Neural progenitor cell (in vitro differentiated cells): ENCODE measurements at regions not wholly inside any gene's neighbourhood (a gene's known extent, or its start where the extent isn't known, plus 50 kb on each side); places are given as distances from the start of the nearest gene placed in this dataset.

Experiments used
- DNase-seq: peaks from one replicate; pipeline ENCODE4 v3.0.0-alpha.2; 2016; ENCODE audit warnings: low spot score
- H2AFZ ChIP-seq: fragments of 200-600 bp; sonication (generic); replicated peaks from 2 replicates; pipeline ENCODE4 v1.6.1; 2016; ENCODE audit warnings: antibody characterized with exemption
- H3F3A ChIP-seq: fragments of 200-600 bp; sonication (generic); 2 replicates; pipeline ENCODE4 v1.6.1; 2016; ENCODE audit warnings: antibody characterized with exemption, low read depth
- H3K27ac ChIP-seq: fragments of 200-600 bp; sonication (generic); 2 replicates; pipeline ENCODE4 v1.5.1; 2016; ENCODE audit warnings: mild to moderate bottlenecking
- H3K27me3 ChIP-seq: fragments of 200-600 bp; sonication (generic); 2 replicates; pipeline ENCODE4 v1.6.1; 2016; ENCODE audit warnings: mild to moderate bottlenecking, moderate library complexity
- H3K36me3 ChIP-seq: fragments of 200-600 bp; sonication (generic); 2 replicates; pipeline ENCODE4 v1.5.1; 2016
- H3K4me1 ChIP-seq: fragments of 200-600 bp; sonication (generic); 2 replicates; pipeline ENCODE4 v1.6.1; 2016; ENCODE audit warnings: mixed run types
- H3K4me2 ChIP-seq: fragments of 200-600 bp; sonication (generic); 2 replicates; pipeline ENCODE4 v1.6.1; 2016
- H3K4me3 ChIP-seq: fragments of 200-600 bp; sonication (generic); 2 replicates; pipeline ENCODE4 v1.5.1; 2016
- H3K79me2 ChIP-seq: fragments of 200-600 bp; sonication (generic); 2 replicates; pipeline ENCODE4 v1.6.1; 2016; ENCODE audit warnings: low read depth
- H3K9ac ChIP-seq: fragments of 200-600 bp; sonication (generic); 2 replicates; pipeline ENCODE4 v1.6.1; 2016
- H3K9me3 ChIP-seq: fragments of 200-600 bp; sonication (generic); 2 replicates; pipeline ENCODE4 v1.5.1; 2016; ENCODE audit warnings: low read depth
- H4K20me1 ChIP-seq: fragments of 200-600 bp; sonication (generic); 2 replicates; pipeline ENCODE4 v1.6.1; 2016; ENCODE audit warnings: low read depth
- H3K27ac Mint-ChIP-seq: 3 replicates; pipeline ENCODE4 v1.8.0; 2021; ENCODE audit warnings: mixed read lengths
- H3K27me3 Mint-ChIP-seq: 2 replicates; pipeline ENCODE4 v1.8.0; 2022; ENCODE audit warnings: low read depth, mild to moderate bottlenecking, inconsistent platforms, moderate library complexity, mixed read lengths; ENCODE audit not compliant: insufficient read depth
- H3K36me3 Mint-ChIP-seq: 3 replicates; pipeline ENCODE4 v1.8.0; 2021; ENCODE audit warnings: mixed read lengths
- H3K4me1 Mint-ChIP-seq: 3 replicates; pipeline ENCODE4 v1.8.0; 2021; ENCODE audit warnings: mixed read lengths
- H3K4me3 Mint-ChIP-seq: 3 replicates; pipeline ENCODE4 v1.8.0; 2021; ENCODE audit warnings: mild to moderate bottlenecking, moderate library complexity, mixed read lengths
- H3K9me3 Mint-ChIP-seq: 3 replicates; pipeline ENCODE4 v1.8.0; 2020; ENCODE audit warnings: mixed read lengths
- EZH2 ChIP-seq: fragments of 200-600 bp; sonication (generic); IDR thresholded peaks from 2 replicates; pipeline ENCODE4 v1.6.1; 2017; ENCODE audit warnings: antibody characterized with exemption, mild to moderate bottlenecking, moderate library complexity
- EZH2phosphoT487 ChIP-seq: fragments of 200-600 bp; sonication (generic); IDR thresholded peaks from 2 replicates; pipeline ENCODE4 v1.6.1; 2017; ENCODE audit warnings: antibody characterized with exemption
- TF ChIP-seq, protein P1 (sequence below): fragments of 200-600 bp; sonication (generic); IDR thresholded peaks from 2 replicates; pipeline ENCODE4 v1.5.1; 2017; ENCODE audit warnings: antibody characterized with exemption, mild to moderate bottlenecking

DNA sequence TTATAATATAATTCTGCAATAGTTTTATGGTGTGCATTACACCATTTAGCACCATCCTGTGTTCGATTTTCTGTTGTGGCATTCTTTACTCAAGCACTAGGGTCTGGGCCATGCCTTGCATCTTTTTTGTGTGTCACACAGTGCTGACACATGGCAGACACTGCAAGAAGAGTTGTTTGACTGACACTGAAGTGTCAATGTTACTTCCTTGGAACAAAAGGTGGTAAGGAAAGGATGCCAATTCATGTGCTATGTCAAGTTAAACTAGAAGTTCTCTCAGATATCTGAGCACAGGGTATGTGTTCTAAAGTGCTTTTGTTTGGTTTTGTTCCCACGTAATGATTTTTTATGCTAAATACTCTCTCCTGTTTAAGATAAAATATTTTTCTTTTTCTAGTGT is 102.5 kb upstream of the UNC13C start:
- Mint-ChIP-seq H3K27me3 (no peaks in the 10 kb centered on the region), H3K36me3 (no peaks in the 10 kb centered on the region), H3K27ac (no peak overlapping the region), H3K4me3 (no peak overlapping the region), H3K4me1 (no peaks in the 10 kb centered on the region), H3K9me3 (no peaks in the 10 kb centered on the region)
- Histone ChIP-seq H3K27me3 (no peaks in the 10 kb centered on the region), H3K79me2 (no peaks in the 10 kb centered on the region), H3K4me3 (no peak overlapping the region), H3K4me1 (no peaks in the 10 kb centered on the region), H3F3A (no peaks in the 10 kb centered on the region), H2AFZ (no peak overlapping the region), H3K4me2 (no peak overlapping the region), H3K36me3 (no peaks in the 10 kb centered on the region), H3K27ac (no peak overlapping the region), H3K9me3 (no peaks in the 10 kb centered on the region), H3K9ac (no peak overlapping the region), H4K20me1 (no peaks in the 10 kb centered on the region)
- TF ChIP-seq EZH2phosphoT487 (no peak), EZH2 (no peak)
- TF ChIP-seq, protein P1, sequence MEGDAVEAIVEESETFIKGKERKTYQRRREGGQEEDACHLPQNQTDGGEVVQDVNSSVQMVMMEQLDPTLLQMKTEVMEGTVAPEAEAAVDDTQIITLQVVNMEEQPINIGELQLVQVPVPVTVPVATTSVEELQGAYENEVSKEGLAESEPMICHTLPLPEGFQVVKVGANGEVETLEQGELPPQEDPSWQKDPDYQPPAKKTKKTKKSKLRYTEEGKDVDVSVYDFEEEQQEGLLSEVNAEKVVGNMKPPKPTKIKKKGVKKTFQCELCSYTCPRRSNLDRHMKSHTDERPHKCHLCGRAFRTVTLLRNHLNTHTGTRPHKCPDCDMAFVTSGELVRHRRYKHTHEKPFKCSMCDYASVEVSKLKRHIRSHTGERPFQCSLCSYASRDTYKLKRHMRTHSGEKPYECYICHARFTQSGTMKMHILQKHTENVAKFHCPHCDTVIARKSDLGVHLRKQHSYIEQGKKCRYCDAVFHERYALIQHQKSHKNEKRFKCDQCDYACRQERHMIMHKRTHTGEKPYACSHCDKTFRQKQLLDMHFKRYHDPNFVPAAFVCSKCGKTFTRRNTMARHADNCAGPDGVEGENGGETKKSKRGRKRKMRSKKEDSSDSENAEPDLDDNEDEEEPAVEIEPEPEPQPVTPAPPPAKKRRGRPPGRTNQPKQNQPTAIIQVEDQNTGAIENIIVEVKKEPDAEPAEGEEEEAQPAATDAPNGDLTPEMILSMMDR = no peak
- no peak for DNase-seq

DNA sequence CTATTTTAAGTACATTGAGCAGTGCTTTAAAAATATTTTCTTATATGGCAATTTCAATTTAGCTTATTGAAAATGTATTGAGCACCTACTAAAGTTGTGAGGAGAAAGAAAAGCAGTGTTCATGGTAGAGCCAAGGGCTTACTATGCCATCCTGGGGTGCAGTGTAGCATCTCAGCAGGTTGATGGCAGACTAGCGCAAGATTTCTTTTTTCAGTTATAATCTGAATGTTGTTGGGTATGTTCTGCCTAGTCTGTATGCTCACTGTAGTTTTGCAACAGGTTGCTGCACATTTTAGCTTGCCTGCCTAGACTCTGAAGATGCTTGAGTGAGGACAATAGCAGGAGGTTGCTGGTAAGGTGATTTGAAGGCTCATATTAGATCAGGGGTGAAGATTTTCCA is 103.1 kb upstream of the UNC13C start:
- Histone ChIP-seq H4K20me1 (no peaks in the 10 kb centered on the region), H3K4me2 (no peak overlapping the region), H3K27ac (no peak overlapping the region), H3F3A (no peaks in the 10 kb centered on the region), H3K9me3 (no peaks in the 10 kb centered on the region), H3K9ac (no peak overlapping the region), H3K27me3 (no peaks in the 10 kb centered on the region), H3K36me3 (no peaks in the 10 kb centered on the region), H3K79me2 (no peaks in the 10 kb centered on the region), H3K4me3 (no peak overlapping the region), H3K4me1 (no peaks in the 10 kb centered on the region), H2AFZ (no peak overlapping the region)
- H3K4me3 Mint-ChIP-seq = no peak overlapping the region
- no peaks in the 10 kb centered on the region for H3K36me3 Mint-ChIP-seq
- no peaks in the 10 kb centered on the region for H3K9me3 Mint-ChIP-seq
- TF ChIP-seq, protein P1 = no peak
- TF ChIP-seq EZH2phosphoT487 (no peak), EZH2 (no peak)
- DNase-seq = no peak
- H3K27ac Mint-ChIP-seq = no peak overlapping the region
- H3K4me1 Mint-ChIP-seq = no peaks in the 10 kb centered on the region
- no peaks in the 10 kb centered on the region for H3K27me3 Mint-ChIP-seq

DNA sequence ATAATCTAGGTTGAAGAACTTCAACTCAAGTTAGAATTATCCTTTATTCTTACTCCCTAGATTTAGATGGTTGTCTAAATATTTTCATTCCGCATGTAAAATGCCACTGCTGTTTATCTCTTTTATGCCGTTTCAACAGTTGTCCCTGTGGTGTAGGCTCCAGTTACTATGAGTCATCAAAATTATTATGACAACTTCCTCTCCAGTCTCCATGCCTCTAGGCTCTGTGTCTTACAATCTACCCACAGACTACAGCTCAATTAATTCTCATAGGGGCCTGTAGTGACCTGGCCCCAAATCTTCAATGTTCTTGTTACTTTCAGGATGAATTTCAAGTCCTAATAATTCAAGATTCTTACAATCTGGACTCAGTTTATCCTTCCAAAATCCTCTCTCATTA is 105.8 kb upstream of the UNC13C start:
- H3K4me2 ChIP-seq = no peak overlapping the region
- no peak overlapping the region for H3K4me3 ChIP-seq
- Mint-ChIP-seq H3K4me3 (no peak overlapping the region), H3K27me3 (no peaks in the 10 kb centered on the region), H3K9me3 (no peaks in the 10 kb centered on the region), H3K36me3 (no peaks in the 10 kb centered on the region), H3K27ac (no peak overlapping the region), H3K4me1 (no peaks in the 10 kb centered on the region)
- no peaks in the 10 kb centered on the region for H3K79me2 ChIP-seq
- H3K36me3 ChIP-seq = no peaks in the 10 kb centered on the region
- H3K9me3 ChIP-seq = no peaks in the 10 kb centered on the region
- no peaks in the 10 kb centered on the region for H3F3A ChIP-seq
- H2AFZ ChIP-seq = no peak overlapping the region
- no peaks in the 10 kb centered on the region for H3K4me1 ChIP-seq
- DNase-seq = no peak
- H3K27ac ChIP-seq = no peak overlapping the region
- no peaks in the 10 kb centered on the region for H4K20me1 ChIP-seq
- TF ChIP-seq EZH2 (no peak), EZH2phosphoT487 (no peak)
- TF ChIP-seq, protein P1 = no peak
- H3K9ac ChIP-seq = no peak overlapping the region
- H3K27me3 ChIP-seq = no peaks in the 10 kb centered on the region

DNA sequence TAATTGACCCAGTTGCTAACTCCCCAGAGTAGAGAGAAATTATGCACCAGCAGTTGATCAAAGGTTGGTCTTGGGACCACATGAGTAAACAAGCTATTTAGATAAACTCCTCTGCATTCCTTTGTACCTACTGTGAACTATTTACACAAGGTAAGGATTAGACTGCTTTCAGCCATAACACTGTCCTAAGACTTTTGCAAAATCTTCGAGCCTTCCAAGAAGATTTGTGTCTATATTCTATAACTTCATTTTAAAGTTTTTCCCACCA is 108.5 kb upstream of the UNC13C start:
- Mint-ChIP-seq H3K27me3 (no peaks in the 10 kb centered on the region), H3K36me3 (no peaks in the 10 kb centered on the region), H3K9me3 (no peaks in the 10 kb centered on the region), H3K27ac (no peak overlapping the region), H3K4me3 (no peak overlapping the region), H3K4me1 (no peaks in the 10 kb centered on the region)
- TF ChIP-seq EZH2phosphoT487 (no peak), EZH2 (no peak)
- TF ChIP-seq, protein P1 = no peak
- Histone ChIP-seq H3K9me3 (no peaks in the 10 kb centered on the region), H3K4me3 (no peak overlapping the region), H3K4me1 (no peaks in the 10 kb centered on the region), H3K27ac (no peak overlapping the region), H3F3A (no peaks in the 10 kb centered on the region), H3K4me2 (no peak overlapping the region), H3K27me3 (no peaks in the 10 kb centered on the region), H4K20me1 (no peaks in the 10 kb centered on the region), H2AFZ (no peak overlapping the region), H3K79me2 (no peaks in the 10 kb centered on the region), H3K9ac (no peak overlapping the region), H3K36me3 (no peaks in the 10 kb centered on the region)
- DNase-seq = no peak
